GM21619 (cell line): ENCODE measurements at regions not wholly inside any gene's neighbourhood (a gene's known extent, or its start where the extent isn't known, plus 50 kb on each side); places are given as distances from the start of the nearest gene placed in this dataset.

Source experiments
- ATAC-seq: cut with Tn5 transposase; IDR thresholded peaks from one replicate; pipeline ENCODE4 v1.9.1; 2021; ENCODE audit not compliant: unreplicated experiment

- ATAC-seq, result no peak
These were observed 63.0 kb downstream of the NCOR2 start for GRCh38 chr12:124504273-124505000.

GRCh38 chr12:124503305-124503704 is 64.1 kb downstream of the NCOR2 start:
- no peak for ATAC-seq

GRCh38 chr12:124502379-124502778 is 65.0 kb downstream of the NCOR2 start:
- ATAC-seq, result no peak

GRCh38 chr12:124501827-124502226 is 65.6 kb downstream of the NCOR2 start:
- no peak for ATAC-seq

- ATAC-seq, result no peak
These were observed 66.3 kb downstream of the NCOR2 start for GRCh38 chr12:124501112-124501561.

GRCh38 chr12:124499898-124500244 is 67.5 kb downstream of the NCOR2 start:
- no peak for ATAC-seq

GRCh38 chr12:124499190-124499753 is 68.1 kb downstream of the NCOR2 start:
- ATAC-seq, result no peak

GRCh38 chr12:124498275-124499189 is 68.9 kb downstream of the NCOR2 start:
- ATAC-seq, result no peak

GRCh38 chr12:124497658-124498057 is 69.8 kb downstream of the NCOR2 start:
- ATAC-seq, result no peak

- ATAC-seq, result no peak
These were observed 70.4 kb downstream of the NCOR2 start for GRCh38 chr12:124497039-124497438.

- no peak for ATAC-seq
These were observed 70.8 kb downstream of the NCOR2 start for GRCh38 chr12:124496584-124496983.

- ATAC-seq, result no peak
These were observed 72.0 kb downstream of the NCOR2 start for GRCh38 chr12:124495194-124495983.

- no peak for ATAC-seq
These were observed 72.7 kb downstream of the NCOR2 start for GRCh38 chr12:124494751-124495129.

- ATAC-seq, result peak; percentile 91
These were observed 73.3 kb downstream of the NCOR2 start for GRCh38 chr12:124493809-124494750.

GRCh38 chr12:124492879-124493808 is 74.3 kb downstream of the NCOR2 start:
- ATAC-seq, result no peak

GRCh38 chr12:124491856-124492420 is 75.5 kb downstream of the NCOR2 start:
- no peak for ATAC-seq

- ATAC-seq, result no peak
These were observed 76.1 kb downstream of the NCOR2 start for GRCh38 chr12:124491310-124491709.

GRCh38 chr12:124490584-124491305 is 76.7 kb downstream of the NCOR2 start:
- no peak for ATAC-seq
